Trophoblast cell (in vitro differentiated cells and primary cell): ENCODE measurements at regions not wholly inside any gene's neighbourhood (a gene's known extent, or its start where the extent isn't known, plus 50 kb on each side); places are given as distances from the start of the nearest gene placed in this dataset.

ENCODE experiments used
- DNase-seq, 2 donors: peaks; one replicate each; pipeline ENCODE4 v3.0.0-alpha.2; 2016
- H2AFZ ChIP-seq: 2 replicates; pipeline ENCODE4 v1.6.1; 2013; ENCODE audit warnings: low read length, moderate library complexity, mild to moderate bottlenecking; ENCODE audit not compliant: insufficient read depth, poor library complexity
- H2AK5ac ChIP-seq: 2 replicates; pipeline ENCODE4 v1.6.1; 2013; ENCODE audit warnings: mild to moderate bottlenecking, low read length
- H2BK120ac ChIP-seq: 2 replicates; pipeline ENCODE4 v1.6.1; 2013; ENCODE audit warnings: low read length, mild to moderate bottlenecking, moderate library complexity; ENCODE audit not compliant: insufficient read depth, poor library complexity
- H2BK12ac ChIP-seq: 2 replicates; pipeline ENCODE4 v1.6.1; 2013; ENCODE audit warnings: mild to moderate bottlenecking, low read length, moderate library complexity
- H2BK5ac ChIP-seq: 2 replicates; pipeline ENCODE4 v1.6.1; 2013; ENCODE audit warnings: low read length, low read depth, moderate library complexity, mild to moderate bottlenecking; ENCODE audit not compliant: poor library complexity
- H3K14ac ChIP-seq: 2 replicates; pipeline ENCODE4 v1.6.1; 2013; ENCODE audit warnings: mild to moderate bottlenecking, low read length
- H3K18ac ChIP-seq: 2 replicates; pipeline ENCODE4 v1.6.1; 2013; ENCODE audit warnings: mild to moderate bottlenecking, low read length
- H3K23ac ChIP-seq: 2 replicates; pipeline ENCODE4 v1.6.1; 2013; ENCODE audit warnings: low read length
- H3K27ac ChIP-seq: 2 replicates; pipeline ENCODE4 v1.5.1; 2013; ENCODE audit warnings: low read depth, mild to moderate bottlenecking, inconsistent platforms, low read length, moderate library complexity
- H3K27me3 ChIP-seq: 2 replicates; pipeline ENCODE4 v1.6.1; 2013; ENCODE audit warnings: inconsistent platforms, mild to moderate bottlenecking, low read length, moderate library complexity; ENCODE audit not compliant: insufficient read depth
- H3K36me3 ChIP-seq, 2 experiments: 1 replicate in 1 of 2; 2 replicates in 1 of 2; pipeline ENCODE4 v1.6.1; 2013; ENCODE audit warnings: low read length in 2 of 2, mild to moderate bottlenecking in 2 of 2, moderate library complexity in 1 of 2; ENCODE audit not compliant: insufficient read depth in 2 of 2, control insufficient read depth in 1 of 2
- H3K4ac ChIP-seq: 2 replicates; pipeline ENCODE4 v1.6.1; 2013; ENCODE audit warnings: low read depth, mild to moderate bottlenecking, low read length, moderate library complexity
- H3K4me1 ChIP-seq, 2 experiments: 1 replicate in 1 of 2; 2 replicates in 1 of 2; pipeline ENCODE4 v1.6.1; 2013; ENCODE audit warnings: low read length in 2 of 2, mild to moderate bottlenecking in 2 of 2, moderate library complexity in 1 of 2; ENCODE audit not compliant: insufficient read depth in 2 of 2, control insufficient read depth in 1 of 2
- H3K4me2 ChIP-seq: 2 replicates; pipeline ENCODE4 v1.6.1; 2013; ENCODE audit warnings: inconsistent platforms, mild to moderate bottlenecking, low read length, moderate library complexity
- H3K4me3 ChIP-seq: 2 replicates; pipeline ENCODE4 v1.5.1; 2013; ENCODE audit warnings: mild to moderate bottlenecking, low read depth, low read length, inconsistent platforms
- H3K79me1 ChIP-seq: one replicate; pipeline ENCODE4 v1.6.1; 2013; ENCODE audit warnings: low read length
- H3K79me2 ChIP-seq: 2 replicates; pipeline ENCODE4 v1.6.1; 2013; ENCODE audit warnings: low read length, mild to moderate bottlenecking; ENCODE audit not compliant: control insufficient read depth, insufficient read depth, poor library complexity
- H3K9ac ChIP-seq: 2 replicates; pipeline ENCODE4 v1.6.1; 2013; ENCODE audit warnings: mild to moderate bottlenecking, low read length
- H3K9me3 ChIP-seq: 2 replicates; pipeline ENCODE4 v1.6.1; 2013; ENCODE audit warnings: low read depth, mild to moderate bottlenecking, control low read depth, inconsistent platforms, low read length; ENCODE audit not compliant: insufficient read depth
- H4K12ac ChIP-seq: 2 replicates; pipeline ENCODE4 v1.6.1; 2013; ENCODE audit warnings: low read depth, mild to moderate bottlenecking, low read length, moderate library complexity
- H4K8ac ChIP-seq: 2 replicates; pipeline ENCODE4 v1.6.1; 2013; ENCODE audit warnings: low read depth, mild to moderate bottlenecking, low read length, moderate library complexity
- H4K91ac ChIP-seq: one replicate; pipeline ENCODE4 v1.6.1; 2013; ENCODE audit warnings: low read depth, mild to moderate bottlenecking, low read length, moderate library complexity
- WGBS: extraction: QIAGEN DNeasy Blood & Tissue Kit; methylation state at CpG from one replicate; pipeline ENCODE4 v1.1.7; 2013; ENCODE audit warnings: missing lambda C conversion rate; ENCODE audit not compliant: insufficient read length, insufficient coverage; ENCODE audit errors: extremely low coverage; 5-methylcytosine and 5-hydroxymethylcytosine counted together

DNA sequence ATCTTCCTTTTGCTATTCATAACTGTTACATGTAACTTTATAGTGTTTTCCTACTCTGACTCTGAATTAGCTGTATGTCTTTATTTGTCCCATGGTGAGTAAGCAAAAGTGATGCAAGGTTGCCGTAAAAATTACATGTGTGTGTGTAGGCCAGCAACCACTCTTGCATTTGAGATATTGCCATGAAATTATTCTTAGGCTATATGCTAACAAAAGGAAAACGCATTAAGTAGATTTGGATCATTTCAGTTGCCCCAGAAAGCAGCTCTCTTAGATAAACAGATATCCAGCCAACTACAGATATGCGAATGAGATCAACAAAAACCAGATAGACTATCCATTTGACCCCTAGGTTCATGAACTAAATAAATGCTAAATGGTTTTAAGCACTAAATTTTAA lies 73.6 kb downstream of the CYLC2 start:
- Histone ChIP-seq H3K23ac (no peak overlapping the region), H3K27ac (no peak overlapping the region), H2AK5ac (no peak overlapping the region), H2BK120ac (no peak overlapping the region), H4K12ac (no peak overlapping the region), H2BK5ac (no peak overlapping the region), H3K9me3 (no peaks in the 10 kb centered on the region), H3K18ac (no peak overlapping the region), H2AFZ (no peak overlapping the region), H3K27me3 (no peaks in the 10 kb centered on the region), H3K14ac (no peak overlapping the region), H3K4ac (no peak overlapping the region), H3K79me1 (no peaks in the 10 kb centered on the region), H4K91ac (no peak overlapping the region), H3K4me3 (no peak overlapping the region), H3K4me1 (no peaks in the 10 kb centered on the region), H3K79me2 (no peaks in the 10 kb centered on the region), H3K9ac (no peak overlapping the region), H4K8ac (no peak overlapping the region), H2BK12ac (no peak overlapping the region), H3K4me2 (no peak overlapping the region), H3K36me3 (no peaks in the 10 kb centered on the region)
- no peak for DNase-seq
- no CpG with 5 or more reads among the region's 3 CpGs for WGBS

DNA sequence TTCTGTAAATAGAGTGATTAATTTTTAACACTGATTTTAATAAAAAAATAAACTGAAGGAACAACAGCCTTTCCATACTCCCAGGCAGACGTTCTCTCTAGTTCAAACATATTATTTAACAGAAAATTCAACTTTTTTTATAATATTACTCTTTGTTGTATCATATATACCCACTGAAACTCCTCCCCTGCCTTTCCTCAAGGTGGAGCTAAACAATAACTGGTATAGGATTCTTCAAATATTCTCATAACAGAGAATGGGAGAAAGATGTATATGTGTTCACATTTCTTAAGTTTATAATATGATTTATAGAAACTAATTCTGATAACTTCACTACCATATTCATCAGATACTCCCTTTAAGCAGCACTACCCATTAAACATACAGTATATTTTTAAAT lies 83.4 kb downstream of the CYLC2 start:
- Histone ChIP-seq H3K23ac (no peak overlapping the region), H3K79me2 (no peaks in the 10 kb centered on the region), H2BK5ac (no peak overlapping the region), H2AK5ac (no peak overlapping the region), H4K8ac (no peak overlapping the region), H2AFZ (no peak overlapping the region), H2BK12ac (no peak overlapping the region), H3K27ac (no peak overlapping the region), H3K4me2 (no peak overlapping the region), H2BK120ac (no peak overlapping the region), H3K36me3 (no peaks in the 10 kb centered on the region), H3K9ac (no peak overlapping the region), H3K79me1 (no peaks in the 10 kb centered on the region), H4K91ac (no peak overlapping the region), H3K4ac (no peak overlapping the region), H3K27me3 (no peaks in the 10 kb centered on the region), H3K4me3 (no peak overlapping the region), H3K14ac (no peak overlapping the region), H3K9me3 (no peaks in the 10 kb centered on the region), H3K18ac (no peak overlapping the region), H4K12ac (no peak overlapping the region), H3K4me1 (no peaks in the 10 kb centered on the region)
- no CpG with 5 or more reads among the region's 1 CpG for WGBS
- no peak for DNase-seq

DNA sequence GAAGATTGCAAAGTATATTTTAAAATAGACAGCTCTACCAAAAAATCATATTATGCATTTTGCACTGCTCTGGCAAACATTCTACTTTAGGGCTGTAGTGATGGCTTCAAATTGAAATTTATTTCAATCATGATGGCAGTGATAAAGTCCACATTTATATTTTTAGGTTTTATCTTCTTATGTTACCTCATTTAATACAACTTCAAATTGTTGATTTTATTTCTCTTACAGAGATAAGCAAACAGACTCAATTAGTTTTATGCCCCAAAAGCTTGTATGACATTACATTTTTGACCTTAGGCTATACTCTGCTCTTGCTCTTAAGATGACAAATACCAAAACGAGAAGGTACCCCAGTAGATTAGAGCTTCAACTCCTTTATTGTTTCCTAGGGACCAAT lies 87.4 kb downstream of the CYLC2 start:
- H3K9me3 ChIP-seq: no peaks in the 10 kb centered on the region
- WGBS: no CpG with 5 or more reads among the region's 1 CpG
- no peak overlapping the region for H3K27ac ChIP-seq
- H3K79me2 ChIP-seq: no peaks in the 10 kb centered on the region
- no peak overlapping the region for H4K8ac ChIP-seq
- no peak overlapping the region for H3K9ac ChIP-seq
- H3K27me3 ChIP-seq: no peaks in the 10 kb centered on the region
- no peak overlapping the region for H3K14ac ChIP-seq
- no peak overlapping the region for H2AK5ac ChIP-seq
- no peak overlapping the region for H2AFZ ChIP-seq
- H2BK120ac ChIP-seq: no peak overlapping the region
- H3K4me2 ChIP-seq: no peak overlapping the region
- H2BK5ac ChIP-seq: no peak overlapping the region
- H3K4me1 ChIP-seq: no peaks in the 10 kb centered on the region
- no peaks in the 10 kb centered on the region for H3K36me3 ChIP-seq
- no peak overlapping the region for H3K23ac ChIP-seq
- DNase-seq: no peak
- no peak overlapping the region for H4K91ac ChIP-seq
- H3K79me1 ChIP-seq: no peaks in the 10 kb centered on the region
- no peak overlapping the region for H3K4ac ChIP-seq
- H4K12ac ChIP-seq: no peak overlapping the region
- no peak overlapping the region for H3K4me3 ChIP-seq
- no peak overlapping the region for H3K18ac ChIP-seq
- no peak overlapping the region for H2BK12ac ChIP-seq

DNA sequence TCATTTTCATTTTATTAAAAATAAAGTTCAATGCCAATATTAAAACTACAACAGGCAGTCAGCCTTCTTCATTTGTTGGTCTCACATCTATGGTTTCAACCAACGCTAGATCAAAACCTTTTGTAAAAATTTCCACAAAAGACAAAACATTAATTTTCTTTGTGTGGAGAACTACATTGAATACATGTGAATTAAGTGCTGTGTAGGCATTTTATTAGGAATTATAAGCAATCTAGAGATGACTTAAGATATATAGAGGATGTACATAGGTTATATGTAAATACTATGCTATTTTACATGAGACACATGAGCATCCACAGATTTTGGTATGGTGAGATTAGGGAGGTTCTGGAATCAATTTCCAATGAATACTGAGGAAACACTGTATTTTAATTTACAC lies 94.2 kb downstream of the CYLC2 start:
- no peak overlapping the region for H3K14ac ChIP-seq
- no peaks in the 10 kb centered on the region for H3K4me1 ChIP-seq
- H3K27ac ChIP-seq: no peak overlapping the region
- no CpG with 5 or more reads among the region's 1 CpG for WGBS
- H2BK5ac ChIP-seq: no peak overlapping the region
- no peak overlapping the region for H2BK12ac ChIP-seq
- no peak overlapping the region for H4K8ac ChIP-seq
- no peak overlapping the region for H3K4me2 ChIP-seq
- H3K36me3 ChIP-seq: no peaks in the 10 kb centered on the region
- no peak overlapping the region for H3K18ac ChIP-seq
- H2AK5ac ChIP-seq: no peak overlapping the region
- H3K9ac ChIP-seq: no peak overlapping the region
- H2AFZ ChIP-seq: no peak overlapping the region
- H3K79me1 ChIP-seq: no peaks in the 10 kb centered on the region
- H3K79me2 ChIP-seq: no peaks in the 10 kb centered on the region
- no peak overlapping the region for H2BK120ac ChIP-seq
- H3K4me3 ChIP-seq: no peak overlapping the region
- no peaks in the 10 kb centered on the region for H3K27me3 ChIP-seq
- no peak overlapping the region for H3K23ac ChIP-seq
- H4K91ac ChIP-seq: no peak overlapping the region
- DNase-seq: no peak
- no peak overlapping the region for H4K12ac ChIP-seq
- no peak overlapping the region for H3K4ac ChIP-seq
- no peaks in the 10 kb centered on the region for H3K9me3 ChIP-seq
